Liver (tissue), 8 donors: ENCODE measurements at regions not wholly inside any gene's neighbourhood (a gene's known extent, or its start where the extent isn't known, plus 50 kb on each side); places are given as distances from the start of the nearest gene placed in this dataset.

ENCODE experiments used
- DNase-seq: peaks from one replicate; pipeline ENCODE4 v3.0.0-alpha.2; 2017; ENCODE audit warnings: low spot score
- H3K27ac ChIP-seq, 2 donors: one replicate each; pipeline ENCODE4 v1.7.0; 2013; ENCODE audit warnings: inconsistent platforms in 2 of 2, low read length in 2 of 2, control low read depth in 1 of 2, low read depth in 1 of 2, mild to moderate bottlenecking in 1 of 2
- H3K27me3 ChIP-seq, 4 donors: one replicate each; pipeline versions ENCODE4 v1.6.1 to v1.7.0; 2013; ENCODE audit warnings: low read length in 3 of 4, inconsistent platforms in 1 of 4, mild to moderate bottlenecking in 1 of 4, moderate library complexity in 1 of 4; ENCODE audit not compliant: control insufficient read depth in 4 of 4, insufficient read depth in 4 of 4
- H3K36me3 ChIP-seq, 4 donors: one replicate each; pipeline versions ENCODE4 v1.6.1 to v1.7.0; 2013; ENCODE audit warnings: low read length in 3 of 4, mild to moderate bottlenecking in 3 of 4, low read depth in 1 of 4, moderate library complexity in 1 of 4; ENCODE audit not compliant: control insufficient read depth in 4 of 4, insufficient read depth in 3 of 4
- H3K4me1 ChIP-seq, 4 donors: one replicate each; pipeline versions ENCODE4 v1.6.1 to v1.7.0; 2013; ENCODE audit warnings: low read length in 3 of 4, mild to moderate bottlenecking in 3 of 4, moderate library complexity in 1 of 4; ENCODE audit not compliant: control insufficient read depth in 4 of 4, insufficient read depth in 4 of 4
- H3K4me3 ChIP-seq, 3 donors: one replicate each; pipeline versions ENCODE4 v1.6.1 to v1.7.0; 2013; ENCODE audit warnings: low read length in 3 of 3, control low read depth in 1 of 3, low read depth in 1 of 3, mild to moderate bottlenecking in 1 of 3
- H3K9ac ChIP-seq, 2 donors: one replicate each; pipeline ENCODE4 v1.7.0; 2013; ENCODE audit warnings: low read length in 2 of 2, mild to moderate bottlenecking in 2 of 2, moderate library complexity in 2 of 2, control low read depth in 1 of 2, low read depth in 1 of 2
- H3K9me3 ChIP-seq, 4 donors: one replicate each; pipeline versions ENCODE4 v1.6.1 to v1.7.0; 2013; ENCODE audit warnings: low read length in 3 of 4; ENCODE audit not compliant: control insufficient read depth in 4 of 4
- CTCF ChIP-seq: fragments of 150-350 bp; IDR thresholded peaks from 2 replicates; pipeline ENCODE4 v1.5.1; 2017; ENCODE audit warnings: improper control_type of control experiment, low read depth, low read length; ENCODE audit not compliant: missing input control
- EGR1 ChIP-seq, 2 donors: IDR thresholded peaks; 2 replicates each; pipeline ENCODE4 v1.6.1; 2016 to 2018; ENCODE audit warnings: antibody characterized with exemption in 2 of 2, low read depth in 2 of 2
- FOXA1 ChIP-seq: IDR thresholded peaks from 2 replicates; pipeline ENCODE4 v1.6.1; 2016; ENCODE audit warnings: antibody characterized with exemption
- FOXA2 ChIP-seq: IDR thresholded peaks from 2 replicates; pipeline ENCODE4 v1.6.1; 2016; ENCODE audit warnings: antibody characterized with exemption
- GABPA ChIP-seq, 2 donors: IDR thresholded peaks in 1 of 2; conservative IDR thresholded peaks in 1 of 2; 2 replicates each; pipeline ENCODE4 v1.6.1; 2016; ENCODE audit warnings: antibody characterized with exemption in 2 of 2, mild to moderate bottlenecking in 1 of 2, moderate library complexity in 1 of 2
- HNF4G ChIP-seq: IDR thresholded peaks from 2 replicates; pipeline ENCODE4 v1.6.1; 2016; ENCODE audit warnings: antibody characterized with exemption
- JUND ChIP-seq, 2 donors: IDR thresholded peaks; 2 replicates each; pipeline ENCODE4 v1.6.1; 2016; ENCODE audit warnings: antibody characterized with exemption in 2 of 2
- NR2F2 ChIP-seq: IDR thresholded peaks from 2 replicates; pipeline ENCODE4 v1.6.1; 2016; ENCODE audit warnings: antibody characterized with exemption
- REST ChIP-seq: IDR thresholded peaks from 2 replicates; pipeline ENCODE4 v1.6.1; 2016; ENCODE audit warnings: antibody characterized with exemption, mild to moderate bottlenecking
- RXRA ChIP-seq, 2 donors: IDR thresholded peaks; 2 replicates each; pipeline ENCODE4 v1.6.1; 2017 to 2018; ENCODE audit warnings: antibody characterized with exemption in 2 of 2, mild to moderate bottlenecking in 1 of 2
- SP1 ChIP-seq: IDR thresholded peaks from 2 replicates; pipeline ENCODE4 v1.6.1; 2018; ENCODE audit warnings: antibody characterized with exemption, mild to moderate bottlenecking
- TAF1 ChIP-seq: conservative IDR thresholded peaks from 2 replicates; pipeline ENCODE4 v1.6.1; 2016; ENCODE audit warnings: antibody characterized with exemption, mild to moderate bottlenecking
- YY1 ChIP-seq: IDR thresholded peaks from 2 replicates; pipeline ENCODE4 v1.6.1; 2016; ENCODE audit warnings: antibody characterized with exemption, mild to moderate bottlenecking
- ZBTB33 ChIP-seq: IDR thresholded peaks from 2 replicates; pipeline ENCODE4 v1.6.1; 2016; ENCODE audit warnings: antibody characterized with exemption
- WGBS: extraction: QIAGEN DNeasy Blood & Tissue Kit; methylation state at CpG from one replicate; pipeline ENCODE4 v1.1.7; 2013; 5-methylcytosine and 5-hydroxymethylcytosine counted together
- donor health status: healthy.
- donor health status: healthy.
- donor health status: healthy.
- donor health status: healthy.
- donor health status: healthy.

- TF ChIP-seq HNF4G (no peak), EGR1 (IDR thresholded peaks at IDR 0.05; ENCODE audit: low read depth in 2 of 2) (no peak), NR2F2 (peak; percentile 10), SP1 (no peak), FOXA1 (no peak), GABPA (IDR thresholded peaks at IDR 0.05 in 1 of 2, conservative IDR thresholded peaks at IDR 0.05 in 1 of 2) (no peak)
- WGBS, result 82% methylated on average over 10 of the region's 10 CpGs
- Histone ChIP-seq H3K36me3 (no peaks in the 10 kb centered on the region), H3K9ac (no peak overlapping the region), H3K9me3 (no peaks in the 10 kb centered on the region), H3K27ac (no peak overlapping the region), H3K27me3 (no peaks in the 10 kb centered on the region), H3K4me3 (no peak overlapping the region), H3K4me1 (no peaks in the 10 kb centered on the region)
- DNase-seq, result no peak
These were observed 53.5 kb downstream of the MAGEF1 start for GRCh38 chr3:184658223-184658928.

GRCh38 chr3:184656829-184657681 is 54.8 kb downstream of the MAGEF1 start:
- Histone ChIP-seq H3K9ac (no peak overlapping the region), H3K36me3 (no peaks in the 10 kb centered on the region), H3K27ac (no peak overlapping the region), H3K4me3 (no peak overlapping the region), H3K9me3 (no peaks in the 10 kb centered on the region), H3K4me1 (no peaks in the 10 kb centered on the region), H3K27me3 (no peaks in the 10 kb centered on the region)
- TF ChIP-seq NR2F2 (no peak), HNF4G (no peak), CTCF (no peak), GABPA (IDR thresholded peaks at IDR 0.05 in 1 of 2, conservative IDR thresholded peaks at IDR 0.05 in 1 of 2) (no peak), JUND (IDR thresholded peaks at IDR 0.05) (no peak), FOXA2 (no peak), RXRA (IDR thresholded peaks at IDR 0.05) (no peak), YY1 (no peak), TAF1 (no peak), ZBTB33 (no peak)
- WGBS, result 90% methylated on average over 10 of the region's 10 CpGs
- no peak for DNase-seq

GRCh38 chr3:184656458-184656828 is 55.4 kb downstream of the MAGEF1 start:
- H3K27ac ChIP-seq, result no peak overlapping the region
- no peak overlapping the region for H3K9ac ChIP-seq
- DNase-seq, result no peak
- WGBS, result 71% methylated on average over 5 of the region's 5 CpGs
- no peaks in the 10 kb centered on the region for H3K4me1 ChIP-seq
- no peaks in the 10 kb centered on the region for H3K36me3 ChIP-seq
- H3K4me3 ChIP-seq, result no peak overlapping the region
- H3K27me3 ChIP-seq, result no peaks in the 10 kb centered on the region
- TF ChIP-seq REST (no peak), FOXA2 (no peak), CTCF (no peak), JUND (IDR thresholded peaks at IDR 0.05) (no peak)
- H3K9me3 ChIP-seq, result no peaks in the 10 kb centered on the region
